ENCODE measurements at regions not wholly inside any gene's neighbourhood (a gene's known extent, or its start where the extent isn't known, plus 50 kb on each side); places are given as distances from the start of the nearest gene placed in this dataset.
"Not testable (repeated sequence)": the region's sequence is repeated elsewhere in the genome, so short reads cannot be mapped to it uniquely, and the experiment has no call there.

DNA sequence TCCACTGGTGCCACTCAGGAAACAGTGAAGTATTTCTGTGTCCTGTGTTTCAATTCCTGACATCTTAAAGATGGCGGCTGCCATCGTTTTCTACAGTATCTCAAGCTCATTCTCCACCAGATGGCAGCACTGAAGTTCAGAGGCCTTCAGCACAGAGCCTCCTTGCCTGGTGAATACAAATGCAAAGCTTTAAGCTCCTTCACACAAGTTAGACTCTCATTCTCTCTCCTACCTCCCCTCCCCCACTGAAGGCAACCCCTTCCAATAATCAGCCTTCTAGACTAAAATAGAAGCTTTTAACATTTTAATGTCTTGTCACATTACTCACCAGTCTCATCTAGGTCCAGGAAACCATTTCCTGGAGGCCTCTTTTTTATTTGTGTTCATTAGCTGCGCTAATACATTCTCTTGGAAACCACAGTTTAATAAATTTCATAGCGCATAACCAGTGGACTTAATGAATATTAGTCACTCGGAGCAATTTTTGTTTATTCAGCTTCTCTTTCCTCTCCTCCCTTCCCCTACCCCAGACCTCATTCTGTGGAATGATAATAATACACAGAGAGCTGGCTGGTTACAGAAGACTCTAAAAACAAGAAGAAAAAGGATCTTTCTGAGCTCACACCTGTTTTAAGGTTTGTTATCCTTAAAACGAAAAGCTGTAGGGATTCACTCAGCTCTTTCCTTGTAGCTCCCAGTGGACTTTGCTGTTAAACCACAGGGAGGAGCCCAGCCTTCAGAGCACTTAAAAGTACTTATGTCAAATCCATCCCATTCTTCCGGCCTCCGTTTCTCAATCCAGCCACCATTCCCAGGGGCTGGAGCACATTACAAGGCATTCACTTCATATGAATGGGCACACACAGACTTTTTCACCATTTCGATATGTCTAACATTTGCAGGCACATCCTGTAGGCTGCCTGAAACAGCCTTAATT, 384.9 kb downstream of the HLX start:
- DNase-seq: peak; percentile 7

DNA sequence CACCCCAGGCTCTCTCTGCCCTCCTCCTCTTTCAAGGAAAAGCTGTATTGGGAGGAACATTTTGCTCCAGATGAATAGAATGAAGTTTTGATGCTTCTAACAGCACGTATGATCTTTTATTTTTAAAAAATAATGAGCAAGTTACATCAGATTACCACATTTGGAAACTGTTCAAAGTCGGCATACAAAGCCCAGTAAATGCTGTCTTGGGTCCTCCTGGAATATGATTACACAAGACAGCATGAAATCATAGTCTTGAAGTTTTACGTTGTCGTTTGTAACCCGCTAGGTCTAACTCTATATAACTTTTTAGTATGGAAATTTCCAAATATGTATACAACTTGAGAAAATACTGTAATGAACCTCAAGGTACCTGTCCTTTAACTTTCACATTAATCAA, 385.6 kb downstream of the HLX start:
- no peak for DNase-seq

DNA sequence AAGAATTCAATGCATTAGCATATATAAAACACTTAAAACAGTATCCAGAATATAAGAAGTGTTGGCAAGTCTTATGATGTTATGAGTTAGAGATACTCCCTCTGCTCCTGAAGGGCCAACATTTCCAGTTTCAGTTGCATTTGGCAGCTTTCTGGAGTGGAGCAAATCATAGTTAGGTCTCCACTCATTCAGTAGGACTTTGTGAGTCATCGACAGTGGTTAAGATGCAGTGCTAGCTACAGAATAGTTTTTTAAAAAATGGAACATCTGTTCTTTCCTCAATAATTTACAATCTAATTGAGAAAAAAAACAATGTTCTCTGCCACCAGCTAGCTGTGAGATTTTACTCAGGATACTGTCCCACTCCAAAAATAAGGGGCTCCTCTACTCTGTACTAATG, 389.1 kb downstream of the HLX start:
- no peak for DNase-seq

DNA sequence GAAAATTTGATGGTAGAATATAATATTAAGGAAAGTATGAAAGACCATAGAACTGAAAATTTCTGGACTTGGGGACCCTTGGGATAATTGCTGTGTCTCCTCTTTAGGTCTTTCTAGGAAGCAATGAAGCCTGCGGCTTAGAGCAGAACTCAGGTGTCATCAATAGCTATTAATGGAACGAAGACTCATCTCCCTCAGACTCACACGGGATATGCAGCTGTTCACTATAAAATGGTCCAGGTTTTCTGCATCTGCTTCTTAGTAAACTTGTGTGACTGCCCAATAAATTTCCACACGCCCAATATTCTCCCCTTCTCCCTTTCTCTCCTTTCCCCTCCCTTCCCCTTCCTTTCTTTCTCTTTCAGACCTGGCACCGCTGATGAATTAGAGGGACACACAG, 392.5 kb downstream of the HLX start:
- DNase-seq: no peak

DNA sequence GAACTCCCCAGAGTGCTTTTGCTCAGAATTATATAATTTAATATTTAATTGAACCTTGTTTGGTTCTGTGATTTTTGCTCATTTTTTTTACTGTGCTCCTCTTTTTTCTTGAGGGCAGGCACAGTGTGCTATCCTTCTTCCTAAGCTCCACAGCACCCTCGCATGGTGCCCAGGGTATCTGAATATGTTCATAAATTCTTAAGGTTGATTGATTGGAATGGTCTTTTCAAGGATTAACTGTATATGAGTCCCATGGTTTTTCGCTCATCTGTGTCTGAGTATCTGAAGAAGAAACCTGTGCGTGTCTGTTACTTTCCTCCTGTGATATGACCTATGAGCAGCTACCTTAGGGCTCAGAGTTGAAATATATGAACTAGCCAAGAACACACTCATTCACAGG, 393.7 kb downstream of the HLX start:
- DNase-seq: no peak

DNA sequence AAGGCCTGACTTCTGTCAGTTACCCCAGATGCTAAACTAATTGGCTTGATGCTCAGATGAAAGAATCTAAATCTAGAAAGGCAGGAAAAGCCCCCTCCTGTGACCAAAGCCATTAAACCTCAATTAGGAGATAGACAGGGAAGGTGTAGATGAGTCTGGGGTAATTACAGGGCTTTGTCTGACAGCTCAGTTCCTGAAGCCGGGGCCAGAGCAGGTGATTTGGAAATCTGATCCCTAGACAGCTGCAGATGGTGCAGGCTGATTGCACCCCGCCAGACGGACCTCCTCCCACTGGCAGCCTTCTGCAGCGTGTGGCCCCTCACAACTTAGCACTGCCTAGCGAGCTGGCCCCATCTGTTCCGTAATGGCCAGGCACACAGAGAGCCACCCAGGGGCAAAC, 395.1 kb downstream of the HLX start:
- DNase-seq: no peak

DNA sequence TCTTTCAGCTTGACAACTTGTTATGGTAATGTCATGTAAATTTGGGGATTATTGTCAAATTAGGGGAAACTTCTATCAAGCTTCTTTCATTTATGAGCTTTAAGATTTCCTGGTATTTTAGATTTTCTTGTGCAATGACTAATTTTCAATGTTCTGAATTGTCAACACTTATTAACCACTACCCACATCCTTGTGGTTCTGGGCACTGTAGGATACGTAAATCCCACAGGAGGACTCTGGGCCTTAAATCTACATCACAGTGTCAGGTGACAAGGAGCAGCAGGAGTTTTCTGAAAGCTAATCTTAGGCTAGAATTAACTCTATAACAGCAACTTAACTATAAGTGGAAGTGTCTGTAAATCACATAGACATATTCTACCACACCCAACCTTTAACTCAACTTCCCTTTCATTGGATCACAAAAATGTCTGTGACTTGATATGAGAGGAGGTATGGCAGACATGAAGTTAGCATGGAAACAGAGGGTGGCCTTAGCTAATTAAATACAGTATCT, 397.7 kb downstream of the HLX start:
- DNase-seq: no peak

DNA sequence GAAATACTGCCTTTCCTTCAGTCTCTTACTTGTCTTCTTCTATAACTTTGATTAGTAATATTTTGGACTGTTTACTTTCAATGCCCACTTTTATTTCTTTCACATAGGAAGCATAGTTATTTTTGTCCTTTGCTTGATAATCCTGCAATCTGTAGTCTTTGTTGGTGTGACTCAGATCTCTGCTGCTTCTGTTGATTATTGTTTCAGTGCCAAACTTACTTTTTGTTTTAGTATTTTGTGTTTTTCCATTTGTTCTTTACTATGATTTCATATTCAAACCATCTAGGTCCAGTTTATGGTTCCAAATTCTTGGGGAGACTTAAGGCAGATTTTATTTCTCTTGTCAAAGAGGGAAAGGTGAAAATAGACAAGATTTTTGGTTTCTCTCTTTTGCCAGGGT, 399.9 kb downstream of the HLX start:
- DNase-seq: no peak

DNA sequence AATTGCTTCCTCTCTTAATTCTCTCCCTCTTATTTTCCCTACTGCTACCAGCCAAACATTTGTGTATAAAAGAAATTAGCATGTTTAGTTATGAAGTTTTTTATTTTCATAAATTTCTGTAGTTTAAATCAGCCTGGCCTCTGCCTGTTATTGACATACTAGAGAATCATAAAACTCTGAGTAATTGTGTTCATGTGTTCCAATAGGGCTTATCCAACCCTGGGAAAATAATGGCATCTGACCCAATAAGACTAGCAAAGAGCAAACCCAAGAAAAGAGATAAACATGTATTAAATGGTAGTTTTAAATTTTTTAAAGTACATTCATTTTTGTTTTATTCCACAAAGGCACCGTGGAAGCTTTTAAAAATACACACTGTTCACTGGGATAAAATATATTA, 404.3 kb downstream of the HLX start:
- no peak for DNase-seq

DNA sequence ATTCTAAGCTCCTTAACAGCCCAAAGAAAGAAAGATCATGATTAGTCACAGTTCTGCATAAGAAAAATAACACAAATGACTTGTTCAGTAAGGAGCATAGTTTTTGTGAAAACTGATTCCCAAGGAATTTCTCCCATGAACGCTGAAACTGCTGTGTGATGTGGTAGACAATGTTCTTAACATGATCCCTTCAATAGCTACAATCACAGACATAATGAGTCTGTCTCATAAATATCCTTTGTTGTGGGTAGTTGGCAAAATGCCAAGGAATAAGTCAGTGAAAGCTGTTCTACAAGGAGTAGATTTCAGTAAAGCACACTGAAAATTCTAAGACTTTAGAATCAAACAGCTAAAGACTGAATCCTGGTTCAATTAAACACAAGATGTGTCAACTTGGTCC, 404.8 kb downstream of the HLX start:
- no peak for DNase-seq

DNA sequence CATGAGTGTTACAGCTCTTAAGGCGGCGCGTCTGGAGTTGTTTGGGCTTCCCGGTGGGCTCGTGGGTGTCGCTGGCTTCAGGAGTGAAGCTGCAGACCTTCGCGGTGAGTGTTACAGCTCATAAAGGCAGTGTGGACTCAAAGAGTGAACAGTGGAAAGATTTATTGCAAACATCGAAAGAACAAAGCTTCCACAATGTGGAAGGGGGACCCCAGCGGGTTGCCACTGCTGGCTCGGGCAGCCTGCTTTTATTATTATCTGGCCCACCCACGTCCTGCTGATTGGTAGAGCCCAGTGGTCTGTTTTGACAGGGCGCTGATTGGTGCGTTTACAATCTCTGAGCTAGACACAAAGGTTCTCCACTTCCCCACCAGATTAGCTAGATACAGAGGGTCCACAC, 405.7 kb downstream of the HLX start:
- not testable (repeated sequence) for DNase-seq

DNA sequence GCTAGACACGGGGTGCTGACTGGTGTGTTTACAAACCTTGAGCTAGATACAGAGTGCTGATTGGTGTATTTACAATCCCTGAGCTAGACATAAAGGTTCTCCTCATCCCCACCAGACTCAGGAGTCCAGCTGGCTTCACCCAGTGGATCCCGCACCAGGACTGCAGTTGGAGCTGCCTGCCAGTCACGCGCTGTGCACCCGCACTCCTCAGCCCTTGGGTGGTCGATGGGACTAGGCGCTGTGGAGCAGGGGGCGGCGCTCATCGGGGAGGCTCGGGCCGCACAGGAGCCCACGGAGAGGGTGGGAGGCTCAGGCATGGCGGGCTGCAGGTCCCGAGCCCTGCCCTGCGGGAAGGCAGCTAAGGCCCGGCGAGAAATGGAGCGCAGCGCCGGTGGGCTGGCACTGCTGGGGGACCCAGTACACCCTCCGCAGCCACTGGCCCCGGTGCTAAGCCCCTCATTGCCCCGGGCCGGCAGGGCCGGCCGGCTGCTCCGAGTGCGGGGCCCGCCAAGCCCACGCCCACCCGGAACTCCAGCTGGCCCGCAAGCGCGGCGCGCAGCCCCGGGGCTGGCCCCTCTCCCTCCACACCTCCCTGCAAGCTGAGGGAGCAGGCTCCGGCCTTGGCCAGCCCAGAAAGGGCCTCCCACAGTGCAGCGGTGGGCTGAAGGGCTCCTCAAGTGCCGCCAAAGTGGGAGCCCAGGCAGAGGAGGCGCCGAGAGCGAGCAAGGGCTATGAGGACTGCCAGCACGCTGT, 406.4 kb downstream of the HLX start:
- not testable (repeated sequence) for DNase-seq

DNA sequence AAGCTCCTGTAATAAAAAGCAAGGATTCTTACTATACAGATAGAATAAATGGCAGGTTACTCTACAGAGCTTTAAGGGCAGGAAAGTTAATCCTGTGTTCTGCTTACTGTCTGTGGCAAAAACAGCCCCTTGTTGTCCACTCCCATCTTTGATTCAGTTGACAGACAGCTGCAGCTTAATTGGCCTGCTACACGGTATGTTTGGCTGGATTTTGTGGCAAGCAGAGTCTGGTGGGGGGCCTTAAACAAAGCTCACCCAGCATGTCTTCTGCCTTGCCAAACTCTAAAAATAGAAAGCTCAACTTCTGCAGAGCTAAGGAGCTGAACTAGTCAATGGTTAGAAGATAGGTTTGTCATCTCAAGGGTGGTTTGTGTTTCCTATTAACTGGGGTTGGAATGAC, 407.2 kb downstream of the HLX start:
- DNase-seq: no peak

DNA sequence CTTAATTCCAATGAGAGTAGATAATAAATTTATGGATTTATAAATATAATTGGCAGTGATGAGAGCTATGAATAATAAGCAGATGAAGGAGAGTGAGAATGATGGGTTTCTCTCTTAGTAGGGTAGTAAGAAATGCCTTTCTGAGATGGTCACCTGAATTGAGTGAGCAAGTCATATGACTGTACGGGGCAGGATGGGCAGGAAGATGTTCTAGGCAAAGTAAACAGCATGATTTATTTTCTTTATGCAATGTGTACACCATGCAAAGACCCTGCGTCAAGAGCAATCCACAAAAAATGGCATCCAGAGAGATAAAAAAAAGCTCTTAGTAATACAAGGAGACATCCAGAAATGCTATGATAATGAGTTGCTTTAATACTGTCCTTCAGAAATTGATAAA, 409.9 kb downstream of the HLX start:
- no peak for DNase-seq

DNA sequence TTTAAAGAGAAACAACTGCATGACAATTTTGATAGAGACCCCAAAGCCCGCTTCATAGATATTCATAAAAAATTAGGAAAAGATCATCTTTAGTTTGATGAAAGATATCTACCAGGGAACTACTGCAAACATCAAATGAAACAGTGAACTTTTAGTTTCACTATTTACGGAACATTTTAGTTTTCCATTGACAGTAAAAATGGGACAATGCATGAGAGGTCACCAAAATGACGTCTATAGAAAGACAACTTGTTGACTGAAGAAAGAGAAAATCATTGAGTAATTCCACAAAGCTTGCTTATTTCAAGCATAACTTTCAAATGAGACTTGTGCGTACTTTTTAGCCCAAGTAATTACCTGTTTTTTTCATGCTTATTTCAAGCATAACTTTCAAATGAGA, 411.4 kb downstream of the HLX start:
- DNase-seq: no peak

DNA sequence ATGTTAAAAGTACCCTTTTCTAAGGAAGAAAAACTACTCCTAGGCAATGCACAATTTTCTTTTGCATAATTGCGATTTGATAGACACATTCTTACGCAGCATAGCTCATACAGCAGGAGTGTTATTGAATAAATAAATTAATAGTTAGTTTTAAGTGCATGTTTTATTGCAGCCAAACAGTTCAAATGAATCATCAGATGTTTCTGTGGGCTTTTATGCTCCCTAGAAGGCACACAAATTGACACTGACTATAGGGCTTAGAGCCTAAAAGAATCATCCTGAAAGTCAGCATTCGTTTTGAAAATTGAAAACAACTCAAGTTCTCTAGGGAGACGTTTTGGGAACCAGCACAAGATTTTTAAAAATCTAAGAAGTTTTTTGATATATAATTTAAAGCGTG, 411.9 kb downstream of the HLX start:
- DNase-seq: no peak

DNA sequence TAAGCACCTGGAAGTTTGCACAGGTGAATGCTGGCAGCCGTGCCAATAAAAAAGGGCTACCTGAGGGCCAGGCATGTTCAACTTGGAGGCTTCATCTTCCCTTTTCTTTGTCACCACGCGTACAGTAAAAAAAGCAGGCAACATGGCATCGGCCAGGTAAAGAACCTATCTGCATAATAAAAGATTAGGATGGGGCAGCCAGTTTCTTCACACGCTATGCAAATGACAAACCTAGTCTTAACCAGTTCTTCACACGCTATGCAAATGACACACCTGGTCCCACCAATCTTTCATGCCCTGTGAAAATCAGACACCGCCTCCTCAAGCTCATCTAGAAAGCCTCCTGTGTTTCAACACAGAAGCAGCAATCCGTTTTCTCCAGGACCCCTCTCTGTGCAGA, 413.4 kb downstream of the HLX start:
- no peak for DNase-seq

DNA sequence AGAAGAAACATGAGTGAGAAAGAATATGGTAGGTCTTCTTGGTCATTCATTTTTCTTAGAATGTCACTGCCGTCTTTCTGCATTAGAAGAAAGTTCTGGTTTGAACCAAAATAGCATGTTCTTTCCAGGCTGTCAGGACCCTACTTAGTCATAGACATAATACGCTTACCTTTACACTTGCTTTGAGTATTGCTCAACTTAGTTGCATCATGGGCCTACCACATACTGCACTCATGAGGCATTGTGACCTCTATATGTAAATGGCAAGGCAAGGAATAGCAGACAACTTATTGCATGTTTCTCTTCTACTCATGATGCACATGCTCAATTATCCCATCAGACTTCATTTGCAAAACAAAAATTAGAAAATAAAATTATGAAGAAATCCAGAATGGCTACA, 415.0 kb downstream of the HLX start:
- DNase-seq: no peak

DNA sequence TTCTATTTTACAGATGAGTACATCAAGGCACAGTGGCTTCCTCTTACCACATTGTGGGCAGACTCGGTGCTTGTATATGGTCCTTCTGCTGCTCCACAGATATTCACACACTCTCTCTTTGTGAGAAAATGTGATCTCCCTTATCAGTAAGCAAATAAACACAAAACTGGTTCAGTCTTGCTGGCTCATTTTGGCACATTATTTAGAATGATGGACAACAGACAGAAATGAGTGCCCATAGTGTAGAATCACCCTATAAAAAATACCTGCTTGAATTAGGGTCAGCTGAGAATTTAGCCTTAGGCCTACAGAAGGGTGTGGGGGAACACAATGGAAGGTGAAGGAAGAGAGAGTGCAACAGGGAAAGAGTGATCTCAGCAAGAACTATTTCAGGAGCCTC, 423.1 kb downstream of the HLX start:
- no peak for DNase-seq

DNA sequence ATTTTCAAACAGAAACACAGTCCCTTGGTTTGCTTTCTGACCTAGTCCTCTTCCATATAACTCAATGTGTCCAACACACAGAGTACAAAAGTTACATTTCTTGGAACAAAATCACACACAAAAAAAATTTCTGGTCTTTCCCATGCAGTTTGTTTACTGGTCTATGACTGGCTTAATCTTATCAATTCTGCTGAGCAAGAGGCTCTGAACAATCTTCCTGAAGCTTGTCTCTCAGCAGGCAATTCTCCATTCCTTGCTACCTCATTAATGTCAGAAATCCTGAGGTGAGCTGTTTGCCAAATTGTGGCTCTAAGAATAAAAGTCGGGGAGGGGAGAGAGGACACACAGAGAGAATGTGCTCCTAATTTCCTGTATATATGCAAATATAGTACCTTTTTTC, 423.6 kb downstream of the HLX start:
- no peak for DNase-seq

DNA sequence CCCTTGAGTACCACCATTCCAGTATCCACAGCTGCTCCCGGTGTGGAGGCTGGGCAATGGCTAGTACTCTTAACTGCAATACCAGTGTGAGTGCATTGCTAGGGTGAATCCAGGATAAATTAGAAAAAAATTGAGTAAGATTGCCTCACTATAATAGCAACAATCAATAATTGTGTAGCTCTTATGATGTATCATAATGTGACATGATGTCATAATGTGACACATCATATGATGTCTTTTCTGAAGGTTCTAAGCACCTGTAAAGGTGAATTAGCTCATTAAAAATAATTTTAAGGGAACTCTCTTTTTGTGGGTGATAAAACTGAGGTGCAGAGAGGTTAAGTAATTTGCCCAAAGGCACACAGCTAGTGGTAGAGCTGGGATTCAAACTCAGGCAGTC, 424.4 kb downstream of the HLX start:
- DNase-seq: no peak

DNA sequence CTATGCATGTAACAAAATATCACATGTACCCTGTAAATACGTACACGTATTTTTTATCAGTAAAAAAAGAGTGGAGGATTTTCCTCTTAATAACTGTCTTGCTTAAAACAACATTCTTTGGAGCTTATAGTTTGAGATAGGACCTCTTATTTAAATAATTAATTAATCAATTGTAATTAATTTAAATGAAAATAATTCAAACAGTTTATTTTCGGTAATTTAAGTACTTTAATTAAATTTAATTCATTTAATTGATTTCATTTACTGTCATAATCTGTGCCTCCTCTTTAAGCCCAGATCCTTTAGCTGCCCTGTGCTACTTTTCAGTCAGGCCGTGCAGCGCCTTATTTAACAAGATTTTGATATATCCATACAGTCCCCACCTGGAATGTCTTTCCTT, 427.0 kb downstream of the HLX start:
- DNase-seq: no peak

DNA sequence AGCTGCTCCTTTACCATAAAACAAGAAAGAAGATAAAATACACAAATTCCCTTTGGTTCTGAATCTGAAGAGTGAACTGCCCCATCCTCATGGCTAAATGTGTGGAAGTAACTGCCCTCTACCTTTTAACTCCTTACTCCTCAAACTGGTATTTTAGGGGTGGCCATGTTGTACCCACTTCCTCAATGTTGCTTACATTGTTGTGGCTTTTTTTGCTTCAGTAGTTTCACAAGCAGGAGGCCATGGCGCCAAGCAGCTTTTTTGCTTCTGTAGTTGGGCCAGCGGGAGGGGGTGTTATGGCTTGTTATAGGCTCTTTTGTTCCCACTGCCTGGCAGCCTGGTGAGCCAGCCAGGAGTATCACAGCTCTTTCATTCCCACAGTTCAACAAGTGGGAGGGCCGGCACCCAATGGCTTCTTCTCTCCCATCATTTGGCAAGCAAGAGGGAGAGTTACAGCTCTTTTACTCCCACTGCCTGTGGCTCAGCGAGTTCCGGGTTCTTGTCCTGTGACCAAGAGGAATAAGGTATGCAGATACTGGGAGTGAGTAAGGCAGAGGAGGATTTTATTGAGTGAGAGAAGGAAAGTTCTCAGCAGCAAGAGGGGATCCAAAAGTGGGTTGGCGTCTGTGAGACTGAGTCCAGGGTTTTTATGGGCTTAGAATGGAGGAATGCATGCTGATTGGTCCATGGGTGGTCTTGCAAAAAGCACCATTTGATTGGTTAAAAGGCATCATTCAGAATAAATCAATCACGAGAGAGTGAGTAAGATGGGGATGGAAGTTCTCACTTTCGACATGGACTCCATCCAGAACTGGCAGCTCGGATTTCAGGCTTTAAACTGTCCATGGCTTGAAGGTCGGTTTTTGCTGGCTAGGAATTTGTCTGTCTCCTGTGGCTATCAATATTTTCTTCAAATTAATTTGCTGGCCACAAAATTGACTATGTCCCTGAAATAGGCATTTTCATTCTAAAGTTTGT, 429.6 kb downstream of the HLX start:
- no peak for DNase-seq

Measured in activated CD4-positive, alpha-beta T cell treated with anti-CD3 and anti-CD28 coated beads, Interleukin-2, amount 50 U/mL, for 1 hour (primary cell).